GM19324 (cell line): ENCODE measurements at regions not wholly inside any gene's neighbourhood (a gene's known extent, or its start where the extent isn't known, plus 50 kb on each side); places are given as distances from the start of the nearest gene placed in this dataset.
A peak's percentile ranks its signal among the peaks of the same experiment; 100 is the strongest.
"Not testable (repeated sequence)": the region's sequence is repeated elsewhere in the genome, so short reads cannot be mapped to it uniquely, and the experiment has no call there.

Experiments
- ATAC-seq: cut with Tn5 transposase; IDR thresholded peaks from one replicate; pipeline ENCODE4 v1.9.1; 2021; ENCODE audit warnings: mild to moderate bottlenecking, moderate library complexity; ENCODE audit not compliant: unreplicated experiment, low FRiP score

- no peak for ATAC-seq
Observed at GRCh38 chr4:33111117-33111516, 2390.9 kb downstream of the PCDH7 start.

- no peak for ATAC-seq
Observed at GRCh38 chr4:33116871-33117270, 2396.7 kb downstream of the PCDH7 start.

- no peak for ATAC-seq
Observed at GRCh38 chr4:33126002-33126401, 2405.8 kb downstream of the PCDH7 start.

- not testable (repeated sequence) for ATAC-seq
Observed at GRCh38 chr4:33130662-33131061, 2410.5 kb downstream of the PCDH7 start.

GRCh38 chr4:33133723-33134122, 2413.6 kb downstream of the PCDH7 start:
- no peak for ATAC-seq

- ATAC-seq, result no peak
Observed at GRCh38 chr4:33134366-33134765, 2414.2 kb downstream of the PCDH7 start.

- no peak for ATAC-seq
Observed at GRCh38 chr4:33149658-33150524, 2429.7 kb downstream of the PCDH7 start.

GRCh38 chr4:33150525-33150910, 2430.3 kb downstream of the PCDH7 start:
- ATAC-seq, result no peak

GRCh38 chr4:33160126-33160525, 2440.0 kb downstream of the PCDH7 start:
- no peak for ATAC-seq

- no peak for ATAC-seq
Observed at GRCh38 chr4:33161202-33161601, 2441.0 kb downstream of the PCDH7 start.

- no peak for ATAC-seq
Observed at GRCh38 chr4:33162122-33162521, 2442.0 kb downstream of the PCDH7 start.

- no peak for ATAC-seq
Observed at GRCh38 chr4:33171873-33172525, 2451.8 kb downstream of the PCDH7 start.

GRCh38 chr4:33176566-33176965, 2456.4 kb downstream of the PCDH7 start:
- ATAC-seq, result no peak

- ATAC-seq, result peak; percentile 87
Observed at GRCh38 chr4:33184657-33185290, 2464.6 kb downstream of the PCDH7 start.

GRCh38 chr4:33187035-33187434, 2466.9 kb downstream of the PCDH7 start:
- ATAC-seq, result no peak

GRCh38 chr4:33188733-33189132, 2468.6 kb downstream of the PCDH7 start:
- no peak for ATAC-seq

GRCh38 chr4:33189169-33189568, 2469.0 kb downstream of the PCDH7 start:
- ATAC-seq, result no peak

- no peak for ATAC-seq
Observed at GRCh38 chr4:33193109-33193508, 2472.9 kb downstream of the PCDH7 start.

- ATAC-seq, result no peak
Observed at GRCh38 chr4:33200377-33200776, 2480.2 kb downstream of the PCDH7 start.

- ATAC-seq, result no peak
Observed at GRCh38 chr4:33218238-33218637, 2498.1 kb downstream of the PCDH7 start.

- ATAC-seq, result peak; percentile 65
Observed at GRCh38 chr4:33226133-33226532, 2506.0 kb downstream of the PCDH7 start.
